Stimulated activated CD8-positive, alpha-beta memory T cell treated with anti-CD3 and anti-CD28 coated beads, Interleukin-4, amount 100 ng/mL, for 1 hour (primary cell): ENCODE measurements at regions not wholly inside any gene's neighbourhood (a gene's known extent, or its start where the extent isn't known, plus 50 kb on each side); places are given as distances from the start of the nearest gene placed in this dataset.
"Not testable (repeated sequence)": the region's sequence is repeated elsewhere in the genome, so short reads cannot be mapped to it uniquely, and the experiment has no call there.

Source experiments
- DNase-seq, 2 donors: peaks; one replicate each; pipeline ENCODE4 v3.0.0-alpha.2; 2020; ENCODE audit warnings: low read depth in 2 of 2, low spot score in 1 of 2

- no peak for DNase-seq
Measured at GRCh38 chr13:21875116-21875515, 204.2 kb downstream of the FGF9 start.

- no peak for DNase-seq
Measured at GRCh38 chr13:21879263-21879914, 208.5 kb downstream of the FGF9 start.

- no peak for DNase-seq
Measured at GRCh38 chr13:21882766-21883165, 211.9 kb downstream of the FGF9 start.

GRCh38 chr13:21883713-21884112 lies 212.8 kb downstream of the FGF9 start:
- no peak for DNase-seq

GRCh38 chr13:21884299-21884909 lies 213.5 kb downstream of the FGF9 start:
- no peak for DNase-seq

GRCh38 chr13:21884965-21885567 lies 214.2 kb downstream of the FGF9 start:
- no peak for DNase-seq

GRCh38 chr13:21885714-21886224 lies 214.9 kb downstream of the FGF9 start:
- DNase-seq = no peak

- DNase-seq = no peak
Measured at GRCh38 chr13:21889651-21890050, 218.8 kb downstream of the FGF9 start.

- not testable (repeated sequence) for DNase-seq
Measured at GRCh38 chr13:21890220-21890619, 219.3 kb downstream of the FGF9 start.

GRCh38 chr13:21894091-21894490 lies 223.2 kb downstream of the FGF9 start:
- DNase-seq = no peak

GRCh38 chr13:21894703-21895699 lies 224.1 kb downstream of the FGF9 start:
- DNase-seq = no peak

- DNase-seq = no peak
Measured at GRCh38 chr13:21895779-21896178, 224.9 kb downstream of the FGF9 start.

- no peak for DNase-seq
Measured at GRCh38 chr13:21897161-21897560, 226.3 kb downstream of the FGF9 start.

- no peak for DNase-seq
Measured at GRCh38 chr13:21898459-21898858, 227.6 kb downstream of the FGF9 start.

GRCh38 chr13:21898945-21899344 lies 228.1 kb downstream of the FGF9 start:
- DNase-seq = no peak

- no peak for DNase-seq
Measured at GRCh38 chr13:21901336-21901735, 230.5 kb downstream of the FGF9 start.

- no peak for DNase-seq
Measured at GRCh38 chr13:21901811-21902708, 231.2 kb downstream of the FGF9 start.

- no peak for DNase-seq
Measured at GRCh38 chr13:21902709-21903098, 231.8 kb downstream of the FGF9 start.

GRCh38 chr13:21905486-21905885 lies 234.6 kb downstream of the FGF9 start:
- no peak for DNase-seq

GRCh38 chr13:21909331-21909730 lies 238.5 kb downstream of the FGF9 start:
- DNase-seq = no peak
